ENCODE measurements at regions not wholly inside any gene's neighbourhood (a gene's known extent, or its start where the extent isn't known, plus 50 kb on each side); places are given as distances from the start of the nearest gene placed in this dataset.

DNA sequence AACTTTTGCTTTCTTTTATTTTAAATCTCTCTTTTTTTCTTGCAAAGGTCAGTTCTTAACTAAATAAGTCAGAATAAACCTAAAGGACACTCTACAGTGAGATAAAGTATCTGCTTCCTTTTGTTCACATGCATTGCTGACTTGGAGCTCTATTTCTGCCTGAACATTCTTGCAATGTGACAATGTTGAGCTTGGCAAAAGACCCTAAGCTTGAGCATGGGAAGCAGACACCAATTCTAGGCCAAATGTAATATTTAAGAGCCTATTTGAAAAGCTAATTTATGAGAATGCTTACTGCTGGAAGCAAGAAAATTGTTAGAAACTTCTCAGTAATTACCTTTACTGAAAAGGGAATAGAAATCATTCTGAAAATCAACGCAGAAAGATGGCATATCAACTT lies 556.2 kb downstream of the CBLN4 start:
- no peak overlapping the region for H3K4me3 ChIP-seq (replicated peaks; ENCODE audit: low read depth, low read length)
- TF ChIP-seq, protein P1, sequence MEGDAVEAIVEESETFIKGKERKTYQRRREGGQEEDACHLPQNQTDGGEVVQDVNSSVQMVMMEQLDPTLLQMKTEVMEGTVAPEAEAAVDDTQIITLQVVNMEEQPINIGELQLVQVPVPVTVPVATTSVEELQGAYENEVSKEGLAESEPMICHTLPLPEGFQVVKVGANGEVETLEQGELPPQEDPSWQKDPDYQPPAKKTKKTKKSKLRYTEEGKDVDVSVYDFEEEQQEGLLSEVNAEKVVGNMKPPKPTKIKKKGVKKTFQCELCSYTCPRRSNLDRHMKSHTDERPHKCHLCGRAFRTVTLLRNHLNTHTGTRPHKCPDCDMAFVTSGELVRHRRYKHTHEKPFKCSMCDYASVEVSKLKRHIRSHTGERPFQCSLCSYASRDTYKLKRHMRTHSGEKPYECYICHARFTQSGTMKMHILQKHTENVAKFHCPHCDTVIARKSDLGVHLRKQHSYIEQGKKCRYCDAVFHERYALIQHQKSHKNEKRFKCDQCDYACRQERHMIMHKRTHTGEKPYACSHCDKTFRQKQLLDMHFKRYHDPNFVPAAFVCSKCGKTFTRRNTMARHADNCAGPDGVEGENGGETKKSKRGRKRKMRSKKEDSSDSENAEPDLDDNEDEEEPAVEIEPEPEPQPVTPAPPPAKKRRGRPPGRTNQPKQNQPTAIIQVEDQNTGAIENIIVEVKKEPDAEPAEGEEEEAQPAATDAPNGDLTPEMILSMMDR (IDR thresholded peaks at IDR 0.05; ENCODE audit: low read length, missing control alignments): no peak
- no peak for DNase-seq (ENCODE audit: low read depth)

DNA sequence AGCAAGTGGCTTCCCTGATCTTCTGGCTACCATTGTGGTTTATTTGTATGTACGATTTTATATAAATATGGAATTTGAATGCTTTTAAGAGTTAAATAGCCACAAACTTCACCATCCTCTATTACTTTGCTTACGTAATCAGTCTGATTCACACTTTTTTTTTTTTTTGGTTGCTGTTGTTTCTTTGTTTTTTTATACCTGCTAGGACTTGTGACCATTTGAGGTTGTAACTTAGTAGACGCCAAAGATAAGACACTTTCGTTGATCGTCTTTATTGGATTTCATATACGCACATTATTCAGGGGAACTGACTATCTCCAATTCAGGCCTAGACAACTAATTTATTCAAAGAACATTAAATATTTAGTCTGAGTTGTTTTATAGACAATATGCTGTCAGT lies 559.0 kb downstream of the CBLN4 start:
- TF ChIP-seq, protein P1 (IDR thresholded peaks at IDR 0.05; ENCODE audit: low read length, missing control alignments): no peak
- H3K4me3 ChIP-seq (replicated peaks; ENCODE audit: low read depth, low read length): no peak overlapping the region
- DNase-seq (ENCODE audit: low read depth): no peak

DNA sequence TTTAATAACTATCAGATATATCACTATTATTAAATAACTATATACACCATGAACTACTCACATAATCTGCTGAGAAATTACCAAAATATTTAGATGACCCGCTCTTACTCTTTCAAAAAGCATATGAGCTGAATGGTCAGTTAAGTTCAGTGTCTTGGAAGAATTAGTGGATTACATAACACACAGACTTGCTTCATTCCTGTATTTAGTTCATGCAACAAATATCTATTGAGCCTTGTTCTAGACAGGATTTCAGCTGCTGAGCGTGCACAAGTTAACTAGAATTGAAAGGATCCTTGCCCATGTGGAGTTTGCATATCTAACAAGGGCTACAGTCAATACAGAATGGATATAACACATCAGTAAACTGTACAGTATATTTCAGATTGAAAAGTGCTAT lies 566.2 kb downstream of the CBLN4 start:
- TF ChIP-seq, protein P1 (IDR thresholded peaks at IDR 0.05; ENCODE audit: low read length, missing control alignments): no peak
- no peak overlapping the region for H3K4me3 ChIP-seq (replicated peaks; ENCODE audit: low read depth, low read length)
- DNase-seq (ENCODE audit: low read depth): no peak

DNA sequence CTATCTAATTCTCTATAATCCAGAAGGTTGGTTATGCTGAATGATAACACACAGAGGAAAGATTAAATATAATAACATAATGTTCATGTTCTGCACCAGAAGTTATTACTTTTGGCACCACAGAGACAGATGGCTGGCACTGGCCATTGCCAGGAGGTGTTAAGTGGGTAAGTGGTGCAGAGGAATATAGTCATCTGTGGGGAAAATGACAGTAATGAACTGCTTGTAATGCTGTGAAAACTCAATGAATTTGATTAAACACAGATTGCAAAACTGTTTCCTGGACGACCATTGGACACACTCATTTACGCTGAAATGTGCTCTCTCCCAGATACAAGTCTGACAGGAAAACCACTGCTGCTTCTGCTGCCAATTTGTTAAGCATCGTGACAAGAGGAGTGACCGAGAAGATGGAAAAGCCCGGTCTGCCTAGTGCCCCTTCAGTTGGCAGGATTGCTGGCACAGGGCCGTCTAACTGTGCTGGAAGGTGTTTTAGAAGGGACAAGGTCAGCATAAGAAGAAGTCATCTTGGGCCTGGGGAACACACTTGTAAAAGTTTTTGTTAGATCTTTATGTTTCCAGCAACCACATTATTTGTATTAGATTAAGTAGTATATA lies 567.4 kb downstream of the CBLN4 start:
- no peak for DNase-seq (ENCODE audit: low read depth)
- H3K4me3 ChIP-seq (replicated peaks; ENCODE audit: low read depth, low read length): no peak overlapping the region
- TF ChIP-seq, protein P1 (IDR thresholded peaks at IDR 0.05; ENCODE audit: low read length, missing control alignments): no peak

DNA sequence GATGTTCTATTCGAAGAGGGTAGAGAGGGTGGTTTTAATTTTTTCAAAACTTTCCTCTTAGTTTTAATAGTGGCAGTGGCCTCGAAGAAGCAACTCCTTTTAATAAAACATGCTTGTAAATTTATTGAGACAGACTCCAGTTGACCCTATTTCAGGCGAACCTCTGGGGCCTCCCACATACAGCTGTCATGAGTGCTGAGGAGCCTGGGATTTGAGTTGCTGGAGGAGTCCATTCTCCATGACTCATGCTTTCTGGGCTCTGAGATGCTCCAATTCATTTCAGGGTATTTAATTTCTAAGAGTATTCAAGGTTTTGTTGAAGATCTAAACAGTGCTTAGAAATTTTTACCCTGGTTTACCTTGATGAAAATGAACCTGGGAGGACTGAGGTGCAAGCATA lies 580.4 kb downstream of the CBLN4 start:
- H3K4me3 ChIP-seq (replicated peaks; ENCODE audit: low read depth, low read length): no peak overlapping the region
- TF ChIP-seq, protein P1 (IDR thresholded peaks at IDR 0.05; ENCODE audit: low read length, missing control alignments): no peak
- DNase-seq (ENCODE audit: low read depth): no peak

DNA sequence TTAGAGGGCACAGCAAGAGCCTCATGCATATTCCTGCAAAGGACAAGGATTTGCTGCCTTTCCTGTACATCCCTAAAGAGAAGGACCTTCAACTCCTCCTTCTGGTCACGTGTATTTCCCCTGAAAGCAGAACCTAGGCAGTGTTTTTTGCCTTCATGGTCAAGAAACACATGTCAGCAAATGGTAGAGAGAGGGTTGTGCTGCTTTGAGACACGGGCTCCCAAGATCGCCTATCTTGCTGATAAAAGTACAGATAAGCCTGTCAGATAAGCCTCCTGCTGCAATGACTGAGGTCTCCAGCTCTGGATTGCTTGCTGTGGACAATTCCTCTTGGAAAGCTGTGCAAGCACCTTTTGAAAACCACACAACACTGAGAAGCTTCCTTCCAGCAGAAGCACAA lies 580.8 kb downstream of the CBLN4 start:
- TF ChIP-seq, protein P1 (IDR thresholded peaks at IDR 0.05; ENCODE audit: low read length, missing control alignments): no peak
- no peak for DNase-seq (ENCODE audit: low read depth)
- H3K4me3 ChIP-seq (replicated peaks; ENCODE audit: low read depth, low read length): no peak overlapping the region

DNA sequence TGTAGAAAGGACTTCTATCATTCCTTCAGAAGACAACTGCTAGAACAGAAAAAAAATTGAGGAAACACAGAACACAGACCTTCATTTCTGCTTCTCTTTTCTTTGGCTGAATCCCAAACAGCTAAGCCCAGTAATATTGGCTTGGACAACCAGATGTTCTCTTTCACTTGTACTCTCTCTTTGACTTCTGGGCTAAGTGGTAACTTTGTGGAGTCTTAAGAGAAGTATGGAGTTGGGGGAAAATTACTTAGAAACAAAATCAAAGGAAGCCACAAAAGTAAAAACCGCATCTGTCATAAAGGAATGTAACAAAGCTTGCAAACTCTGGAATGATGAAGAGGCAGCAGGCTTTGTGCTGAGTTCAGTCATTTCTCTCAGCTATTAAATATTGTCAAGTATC lies 587.5 kb downstream of the CBLN4 start:
- TF ChIP-seq, protein P1 (IDR thresholded peaks at IDR 0.05; ENCODE audit: low read length, missing control alignments): no peak
- no peak overlapping the region for H3K4me3 ChIP-seq (replicated peaks; ENCODE audit: low read depth, low read length)
- no peak for DNase-seq (ENCODE audit: low read depth)
